GM18907 (cell line): ENCODE measurements at regions not wholly inside any gene's neighbourhood (a gene's known extent, or its start where the extent isn't known, plus 50 kb on each side); places are given as distances from the start of the nearest gene placed in this dataset.
"Not testable (repeated sequence)": the region's sequence is repeated elsewhere in the genome, so short reads cannot be mapped to it uniquely, and the experiment has no call there.

Source experiments
- ATAC-seq: cut with Tn5 transposase; IDR thresholded peaks from one replicate; pipeline ENCODE4 v1.9.1; 2021; ENCODE audit warnings: mild to moderate bottlenecking, moderate library complexity; ENCODE audit not compliant: unreplicated experiment

DNA sequence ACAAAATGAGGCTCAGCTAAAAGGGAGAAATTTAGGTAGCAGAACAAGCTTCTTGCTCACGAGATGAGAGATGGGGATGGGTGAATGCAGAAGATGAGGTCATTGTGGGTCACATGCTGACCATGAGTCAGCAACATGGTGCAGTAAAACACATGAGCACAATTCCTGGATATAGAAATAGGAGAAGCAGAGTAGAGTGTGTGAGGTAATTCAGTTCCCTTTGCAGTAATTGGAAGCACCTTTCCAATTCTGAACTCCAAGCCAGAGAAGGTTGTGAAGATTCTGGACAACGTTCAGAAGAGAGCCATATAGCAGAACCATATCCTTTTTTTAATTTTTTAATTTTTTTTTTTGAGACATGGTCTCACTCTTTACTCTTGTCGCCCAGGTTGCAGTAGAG is 62.0 kb upstream of the LMNTD1 start:
- no peak for ATAC-seq

DNA sequence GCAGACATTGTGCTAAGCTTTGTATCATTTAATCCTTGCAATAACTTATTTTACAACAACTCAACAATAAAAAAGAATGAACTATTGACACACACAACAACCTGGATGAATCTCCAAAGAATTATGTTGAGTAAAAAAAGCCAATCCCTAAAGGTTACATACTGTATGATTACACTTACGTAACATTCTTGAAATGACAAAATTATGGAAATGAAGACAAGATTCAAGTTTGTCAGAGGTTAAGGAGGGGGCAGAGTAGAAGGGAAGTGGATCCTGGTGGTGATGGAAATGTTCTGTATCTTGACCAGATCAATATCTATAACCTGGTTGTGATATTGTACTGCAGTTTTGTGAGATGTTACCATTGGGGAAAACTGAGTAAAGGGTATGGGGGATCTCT is 63.2 kb upstream of the LMNTD1 start:
- ATAC-seq, result no peak

GRCh38 chr12:25617991-25618390 is 64.9 kb upstream of the LMNTD1 start:
- no peak for ATAC-seq

DNA sequence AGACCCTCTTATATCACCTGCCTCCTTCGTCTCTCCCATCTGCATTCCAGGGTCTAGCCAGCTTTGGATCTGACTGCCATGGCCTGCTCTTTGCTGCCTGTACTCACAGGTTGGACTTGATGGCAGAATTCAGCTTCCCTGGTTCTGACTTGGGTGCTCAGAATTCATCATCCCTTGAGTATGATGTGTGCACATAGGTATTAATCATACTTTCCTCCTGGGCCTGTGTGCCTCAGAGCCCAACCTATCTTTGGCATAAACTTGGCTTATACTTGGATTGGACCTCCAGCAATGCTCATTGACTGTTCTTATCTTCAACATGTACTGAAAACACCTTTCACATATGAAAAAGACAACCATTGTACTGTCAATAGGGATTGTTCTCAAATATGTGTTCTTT is 70.7 kb upstream of the LMNTD1 start:
- ATAC-seq, result no peak

GRCh38 chr12:25625146-25625545 is 72.1 kb upstream of the LMNTD1 start:
- ATAC-seq, result no peak

- no peak for ATAC-seq
Observed at GRCh38 chr12:25629341-25629740, 76.3 kb upstream of the LMNTD1 start.

GRCh38 chr12:25630735-25631515 is 77.8 kb upstream of the LMNTD1 start:
- ATAC-seq, result not testable (repeated sequence)

- not testable (repeated sequence) for ATAC-seq
Observed at GRCh38 chr12:25633149-25633548, 80.1 kb upstream of the LMNTD1 start.

- no peak for ATAC-seq
Observed at GRCh38 chr12:25637752-25638151, 84.7 kb upstream of the LMNTD1 start.

GRCh38 chr12:25639406-25639805 is 86.3 kb upstream of the LMNTD1 start:
- ATAC-seq, result no peak

DNA sequence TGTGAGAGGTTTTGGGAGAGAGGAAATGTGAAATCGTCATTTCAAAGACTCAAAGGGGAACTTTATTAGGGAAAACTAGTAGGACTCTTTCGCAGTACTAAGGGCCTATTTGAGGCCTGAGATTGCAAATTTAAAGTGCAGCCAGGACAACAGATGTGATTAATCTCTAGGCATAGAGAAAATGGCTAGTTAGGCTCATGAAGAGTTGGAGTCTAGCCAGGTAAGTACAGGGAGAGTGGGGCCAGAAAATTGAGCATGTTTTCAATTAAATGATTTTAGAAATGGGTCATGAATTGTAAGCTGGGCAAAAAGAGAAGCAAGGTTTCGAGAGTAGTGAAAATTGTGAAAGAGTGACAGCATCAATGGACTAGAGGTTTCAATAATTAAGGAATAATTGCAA is 91.9 kb upstream of the LMNTD1 start:
- ATAC-seq, result no peak

DNA sequence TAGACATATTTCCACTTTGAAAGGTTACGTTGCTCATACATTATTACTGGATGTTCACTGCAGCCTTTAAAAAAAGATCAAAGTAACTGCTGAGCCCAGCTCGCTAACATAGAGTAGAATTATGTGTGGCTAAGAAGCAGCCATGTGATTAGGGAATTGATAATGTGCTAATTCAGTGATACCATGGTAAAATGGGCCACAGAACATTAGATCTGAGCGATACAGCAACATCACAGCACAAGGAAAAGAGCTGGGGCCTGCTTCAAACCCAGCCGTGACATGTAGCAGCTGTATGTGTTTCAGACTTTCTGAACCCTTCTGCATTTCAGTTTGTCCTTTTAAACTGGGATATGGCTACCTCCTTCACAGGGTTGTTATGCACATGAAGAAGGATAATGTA is 92.3 kb upstream of the LMNTD1 start:
- ATAC-seq, result no peak

DNA sequence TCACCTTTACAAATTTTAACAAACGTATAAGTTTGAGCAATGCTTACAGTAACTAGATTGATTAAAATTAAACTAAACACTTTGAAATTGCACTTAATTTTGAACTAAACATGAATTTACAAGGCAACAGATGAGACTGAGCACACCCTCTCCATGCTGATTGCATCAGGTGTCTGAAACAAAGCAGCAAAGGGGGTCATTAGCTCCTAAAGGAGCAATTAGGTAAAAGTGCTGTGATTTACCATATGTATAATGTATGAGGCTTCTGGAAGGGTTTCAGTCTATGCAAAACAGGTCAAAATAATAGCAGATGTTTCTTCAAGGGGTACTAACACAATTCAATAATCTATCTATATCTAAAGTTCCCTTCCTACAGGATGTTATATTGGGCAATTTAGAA is 98.8 kb upstream of the LMNTD1 start:
- ATAC-seq, result no peak

DNA sequence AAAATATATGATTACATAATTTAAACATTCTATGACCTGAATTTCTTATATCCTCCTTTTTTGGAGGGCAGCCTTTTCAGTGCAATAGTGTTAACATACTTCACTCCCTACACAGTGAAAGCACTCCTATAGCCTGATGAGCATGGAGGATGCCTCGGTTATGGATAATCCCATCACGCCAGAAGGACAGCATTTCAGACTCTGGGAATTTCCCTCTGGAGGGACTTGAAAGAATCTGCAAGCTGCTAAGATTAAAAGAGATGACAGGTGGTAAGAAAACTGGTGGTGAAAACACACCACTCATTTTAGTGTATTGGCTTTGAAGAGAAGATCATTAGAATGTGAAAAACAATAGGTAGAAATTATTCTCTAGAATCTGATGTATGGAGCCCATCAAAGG is 99.3 kb upstream of the LMNTD1 start:
- no peak for ATAC-seq

- ATAC-seq, result no peak
Observed at GRCh38 chr12:25653487-25654175, 100.5 kb upstream of the LMNTD1 start.

GRCh38 chr12:25655702-25656101 is 102.6 kb upstream of the LMNTD1 start:
- no peak for ATAC-seq

GRCh38 chr12:25659621-25660020 is 106.5 kb upstream of the LMNTD1 start:
- ATAC-seq, result no peak

GRCh38 chr12:25670076-25671055 is 117.3 kb upstream of the LMNTD1 start:
- no peak for ATAC-seq

DNA sequence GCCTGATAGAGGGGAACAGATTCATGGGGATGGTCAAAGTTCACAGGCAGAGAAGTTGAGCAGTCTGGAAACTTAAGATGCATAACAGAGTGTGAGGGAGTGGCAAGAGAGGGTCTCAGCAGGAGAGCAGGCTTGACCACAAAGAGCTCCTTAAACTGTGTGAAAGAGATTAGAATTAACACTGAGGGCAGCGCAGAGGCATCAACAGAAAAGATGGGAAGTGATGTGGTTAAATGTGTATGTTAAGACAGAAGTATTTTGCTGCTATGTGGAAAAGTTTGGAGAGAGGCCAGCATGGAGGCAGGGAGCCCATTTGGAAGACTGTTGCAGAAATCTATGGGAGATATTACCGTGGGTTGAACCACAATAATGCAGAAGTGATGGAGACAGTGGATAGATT is 122.7 kb upstream of the LMNTD1 start:
- ATAC-seq, result no peak

DNA sequence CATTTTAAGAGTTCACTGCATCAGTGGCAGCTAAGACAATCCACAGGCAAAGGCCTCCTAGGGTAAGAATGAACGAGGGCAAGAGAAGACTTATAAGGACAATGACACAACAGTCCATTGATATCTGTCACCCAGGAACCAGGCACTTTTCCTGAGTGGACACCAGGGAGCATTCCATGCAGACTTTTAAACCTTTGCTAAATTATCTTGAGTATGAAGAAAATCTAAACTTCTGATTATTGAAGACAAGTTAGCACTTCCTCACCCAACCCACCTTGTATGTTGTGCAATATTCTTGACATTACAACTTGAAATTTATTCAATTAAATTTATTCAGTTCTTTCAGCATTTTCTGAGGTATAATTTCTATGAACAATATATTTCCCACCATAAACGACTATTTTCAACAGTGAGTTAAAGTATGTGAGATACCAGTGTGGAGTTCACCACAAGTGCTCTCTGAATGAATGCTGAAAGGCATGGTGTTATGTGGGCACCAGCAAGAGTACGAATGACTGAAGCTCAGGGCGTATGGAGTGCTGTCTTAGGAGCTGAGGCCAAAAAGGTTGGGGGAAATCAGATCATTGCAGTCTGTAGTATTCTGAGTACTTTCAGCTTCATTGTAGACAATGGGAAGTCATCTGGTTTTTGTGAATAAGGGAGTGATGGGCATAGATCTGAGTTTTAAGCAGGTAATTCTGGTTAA is 124.3 kb upstream of the LMNTD1 start:
- ATAC-seq, result no peak

GRCh38 chr12:25681580-25681979 is 128.5 kb upstream of the LMNTD1 start:
- no peak for ATAC-seq
